ENCODE measurements at regions not wholly inside any gene's neighbourhood (a gene's known extent, or its start where the extent isn't known, plus 50 kb on each side); places are given as distances from the start of the nearest gene placed in this dataset.
A peak's percentile ranks its signal among the peaks of the same experiment; 100 is the strongest.

DNA sequence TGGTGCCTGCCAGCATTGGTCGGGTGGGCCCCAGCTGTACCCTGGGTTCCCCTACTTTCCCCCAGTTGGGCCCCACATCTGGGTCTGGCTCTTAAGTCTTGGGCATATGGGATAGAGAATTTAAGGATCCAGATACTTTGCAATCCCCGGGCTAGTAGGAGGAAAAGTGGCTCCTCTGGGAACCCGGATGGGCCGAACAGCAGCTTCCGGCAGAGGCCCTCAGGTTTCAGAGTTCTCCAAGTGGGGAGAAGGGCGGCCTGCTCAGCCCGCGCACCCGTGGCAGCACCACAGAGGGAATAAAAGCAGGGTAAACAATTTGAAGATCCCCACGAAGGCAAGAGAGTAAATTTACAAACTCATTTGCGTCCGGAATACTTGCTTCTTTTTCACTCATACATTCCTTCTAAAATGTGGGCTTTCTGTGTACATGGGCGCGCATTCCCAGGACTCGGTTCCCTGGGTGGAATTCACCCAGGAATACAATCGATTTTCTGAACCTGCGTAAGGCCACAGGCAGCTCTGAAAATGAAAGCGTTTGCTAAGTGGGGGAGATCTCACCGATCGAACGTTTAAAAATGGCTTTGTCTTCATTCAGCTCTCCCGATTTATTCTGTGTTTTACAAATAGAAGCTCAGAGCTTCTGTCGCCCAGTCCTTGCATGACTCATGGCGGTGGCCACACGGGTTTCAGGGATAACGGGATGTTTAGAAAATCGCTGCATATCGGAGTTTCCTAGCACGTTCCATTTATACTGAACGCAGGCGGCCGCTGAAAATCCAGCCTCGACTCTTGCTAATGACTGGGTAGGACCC lies 74.0 kb upstream of the POLG start:
- peak overlapping the region; percentile 91 for H3K27ac ChIP-seq (ENCODE audit: low read depth, low read length)
- no peaks in the 10 kb centered on the region for H3K9me3 ChIP-seq (ENCODE audit: control insufficient read depth, insufficient read depth, low read length)
- H3K4me3 ChIP-seq (ENCODE audit: low read depth, low read length): peak overlapping the region; percentile 27
- H3K4me1 ChIP-seq (ENCODE audit: control insufficient read depth, insufficient read depth, low read length): peaks cover 96% of the 10 kb centered on the region
- peaks cover 32% of the 10 kb centered on the region for H3K36me3 ChIP-seq (ENCODE audit: control insufficient read depth, insufficient read depth, low read length)
- DNase-seq (ENCODE audit: low read depth in 4 of 6, low spot score in 6 of 6): peak in 2 of 6 donors; percentile 80
- WGBS (ENCODE audit: insufficient coverage): 5% methylated on average over 24 of the region's 33 CpGs
- peaks cover 69% of the 10 kb centered on the region for H3K27me3 ChIP-seq (ENCODE audit: control insufficient read depth, insufficient read depth, low read length)

DNA sequence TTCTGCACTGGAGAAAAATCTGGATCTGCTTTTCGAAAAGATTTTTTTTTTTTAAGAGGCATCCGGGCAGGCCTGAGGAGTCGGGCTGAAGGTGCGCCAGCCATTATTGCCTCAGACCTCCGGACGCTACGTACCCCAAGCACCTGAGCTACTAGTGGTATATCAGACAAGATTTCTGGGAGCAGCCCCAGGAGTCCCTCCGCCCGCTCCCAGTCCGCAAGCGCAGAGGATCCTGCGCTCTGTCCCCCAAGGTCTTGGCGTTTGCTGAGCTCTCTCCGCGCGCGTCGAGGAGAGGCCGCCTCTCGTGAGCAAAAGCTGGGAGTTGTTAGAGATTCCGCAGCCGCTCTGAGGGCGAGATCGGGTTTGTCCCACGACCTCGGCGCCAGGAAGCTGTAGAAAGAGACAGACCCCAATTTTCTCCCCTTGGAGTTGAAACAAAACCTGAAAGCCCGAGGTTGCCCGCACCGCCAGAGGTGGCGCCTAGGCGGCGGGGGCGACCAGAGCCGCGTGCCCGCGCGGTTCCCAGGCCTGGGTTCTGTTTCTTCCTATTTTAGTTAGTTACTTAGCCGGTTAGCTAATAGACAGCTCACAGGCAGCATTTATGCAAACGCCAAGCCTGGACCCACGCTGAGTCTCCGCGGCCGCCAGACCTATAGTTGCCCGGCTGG lies 72.5 kb upstream of the POLG start:
- H3K4me1 ChIP-seq (ENCODE audit: control insufficient read depth, insufficient read depth, low read length): peaks cover 84% of the 10 kb centered on the region
- WGBS (ENCODE audit: insufficient coverage): 5% methylated on average over 38 of the region's 46 CpGs

DNA sequence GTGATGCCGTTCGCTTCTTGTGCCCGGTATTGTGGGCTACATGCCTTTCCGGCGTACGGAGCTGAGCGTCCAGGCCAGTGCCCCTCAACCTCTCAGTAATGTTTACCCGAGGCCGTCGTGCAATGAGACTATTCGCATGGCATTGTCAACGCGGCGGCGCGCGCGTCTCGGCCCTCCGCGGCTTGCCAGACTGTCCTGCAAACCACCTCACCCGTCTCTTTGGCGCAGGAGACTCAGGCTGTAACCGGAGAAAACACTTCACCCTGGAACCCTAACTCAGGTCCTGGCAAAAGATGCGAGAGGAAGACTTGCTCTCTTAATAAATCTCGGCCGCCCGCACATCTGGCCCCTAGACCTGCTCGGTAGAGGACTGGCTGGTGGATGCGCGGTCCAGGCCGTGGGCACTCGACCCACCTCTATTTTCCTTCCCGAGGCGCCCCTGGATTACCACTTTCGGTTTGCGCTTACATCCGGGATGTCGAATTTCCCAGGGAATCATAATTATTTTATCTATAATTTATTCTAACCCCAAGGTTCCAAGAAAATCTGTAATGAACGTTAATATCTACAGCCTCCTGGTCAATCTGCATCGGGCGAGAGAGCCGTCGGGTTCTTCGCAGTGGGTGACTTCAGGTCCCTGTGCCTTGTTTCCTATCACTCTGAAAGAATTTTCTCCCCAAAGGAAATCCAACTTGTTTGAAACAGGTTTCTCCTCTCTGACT lies 71.8 kb upstream of the POLG start:
- Histone ChIP-seq H3K27ac (ENCODE audit: low read depth, low read length) (peak overlapping the region; percentile 91), H3K36me3 (ENCODE audit: control insufficient read depth, insufficient read depth, low read length) (peaks cover 28% of the 10 kb centered on the region), H3K27me3 (ENCODE audit: control insufficient read depth, insufficient read depth, low read length) (peaks cover 69% of the 10 kb centered on the region), H3K9me3 (ENCODE audit: control insufficient read depth, insufficient read depth, low read length) (no peaks in the 10 kb centered on the region), H3K4me1 (ENCODE audit: control insufficient read depth, insufficient read depth, low read length) (peaks cover 82% of the 10 kb centered on the region), H3K4me3 (ENCODE audit: low read depth, low read length) (peak overlapping the region; percentile 26)
- WGBS (ENCODE audit: insufficient coverage): 8% methylated on average over 41 of the region's 45 CpGs
- peak in 2 of 6 donors; percentile 73 to 79 for DNase-seq (ENCODE audit: low read depth in 4 of 6, low spot score in 6 of 6)

More for the DNA sequence above, 72.5 kb upstream of the POLG start:
- H3K4me3 ChIP-seq (ENCODE audit: low read depth, low read length): peak overlapping the region; percentile 16
- peaks cover 32% of the 10 kb centered on the region for H3K36me3 ChIP-seq (ENCODE audit: control insufficient read depth, insufficient read depth, low read length)
- DNase-seq (ENCODE audit: low read depth in 4 of 6, low spot score in 6 of 6): peak in 1 of 6 donors; percentile 82
- peaks cover 71% of the 10 kb centered on the region for H3K27me3 ChIP-seq (ENCODE audit: control insufficient read depth, insufficient read depth, low read length)
- H3K9me3 ChIP-seq (ENCODE audit: control insufficient read depth, insufficient read depth, low read length): no peaks in the 10 kb centered on the region
- peak overlapping the region; percentile 91 for H3K27ac ChIP-seq (ENCODE audit: low read depth, low read length)

DNA sequence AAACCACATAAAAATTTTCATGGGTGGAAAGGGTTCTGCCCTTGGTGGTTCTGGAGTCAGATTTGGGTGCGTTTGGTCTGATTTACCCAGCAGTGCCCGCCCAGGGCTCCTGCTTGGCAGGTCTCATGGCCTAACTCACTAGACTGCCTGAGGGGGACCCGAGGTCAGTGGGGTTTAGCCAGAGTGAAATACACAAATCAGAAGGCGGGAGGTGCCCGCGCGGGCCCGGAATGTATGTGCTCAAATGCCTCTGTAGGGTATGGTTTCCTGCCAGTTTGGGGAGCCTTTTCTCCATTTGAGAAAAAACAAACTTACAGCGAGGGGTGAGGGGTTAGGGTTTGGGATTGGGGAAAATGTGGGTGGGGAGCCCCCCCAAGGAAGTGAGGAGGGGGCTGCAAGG lies 70.9 kb upstream of the POLG start:
- 34% methylated on average over 7 of the region's 9 CpGs for WGBS (ENCODE audit: insufficient coverage)
- Histone ChIP-seq H3K9me3 (ENCODE audit: control insufficient read depth, insufficient read depth, low read length) (no peaks in the 10 kb centered on the region), H3K27me3 (ENCODE audit: control insufficient read depth, insufficient read depth, low read length) (peaks cover 63% of the 10 kb centered on the region), H3K4me1 (ENCODE audit: control insufficient read depth, insufficient read depth, low read length) (peaks cover 81% of the 10 kb centered on the region), H3K4me3 (ENCODE audit: low read depth, low read length) (no peak overlapping the region), H3K27ac (ENCODE audit: low read depth, low read length) (peak overlapping the region; percentile 91), H3K36me3 (ENCODE audit: control insufficient read depth, insufficient read depth, low read length) (peaks cover 23% of the 10 kb centered on the region)
- peak in 1 of 6 donors; percentile 59 for DNase-seq (ENCODE audit: low read depth in 4 of 6, low spot score in 6 of 6)

DNA sequence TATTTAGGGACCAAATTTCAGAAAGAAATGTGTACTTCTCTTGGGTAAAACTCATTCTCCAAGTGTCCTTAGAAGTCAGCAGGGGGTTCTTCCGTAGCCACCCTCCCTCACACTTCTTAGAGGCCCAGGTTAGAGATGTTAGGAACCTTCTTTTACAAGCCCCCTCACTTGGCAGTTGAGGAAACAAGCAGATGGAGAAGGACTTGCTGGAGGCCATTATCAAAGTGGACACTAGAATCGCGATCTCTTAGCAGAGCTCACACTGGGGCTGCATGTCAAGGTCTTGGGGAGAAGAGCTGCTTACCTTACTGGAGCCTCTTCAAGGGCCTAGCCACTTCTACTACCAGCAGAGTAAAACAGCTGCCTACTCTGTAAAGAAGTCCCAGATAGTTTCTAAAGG lies 69.4 kb upstream of the POLG start:
- H3K27me3 ChIP-seq (ENCODE audit: control insufficient read depth, insufficient read depth, low read length): peaks cover 60% of the 10 kb centered on the region
- peaks cover 80% of the 10 kb centered on the region for H3K4me1 ChIP-seq (ENCODE audit: control insufficient read depth, insufficient read depth, low read length)
- H3K4me3 ChIP-seq (ENCODE audit: low read depth, low read length): no peak overlapping the region
- H3K9me3 ChIP-seq (ENCODE audit: control insufficient read depth, insufficient read depth, low read length): no peaks in the 10 kb centered on the region
- DNase-seq (ENCODE audit: low read depth in 4 of 6, low spot score in 6 of 6): no peak
- peak overlapping the region; percentile 61 for H3K27ac ChIP-seq (ENCODE audit: low read depth, low read length)
- WGBS (ENCODE audit: insufficient coverage): 36% methylated on average over 2 of the region's 3 CpGs
- peaks cover 15% of the 10 kb centered on the region for H3K36me3 ChIP-seq (ENCODE audit: control insufficient read depth, insufficient read depth, low read length)

- H3K4me1 ChIP-seq (ENCODE audit: control insufficient read depth, insufficient read depth, low read length): peaks cover 80% of the 10 kb centered on the region
- peak overlapping the region; percentile 94 for H3K27ac ChIP-seq (ENCODE audit: low read depth, low read length)
These were observed 67.8 kb upstream of the POLG start for GRCh38 chr15:89402518-89402805.

DNA sequence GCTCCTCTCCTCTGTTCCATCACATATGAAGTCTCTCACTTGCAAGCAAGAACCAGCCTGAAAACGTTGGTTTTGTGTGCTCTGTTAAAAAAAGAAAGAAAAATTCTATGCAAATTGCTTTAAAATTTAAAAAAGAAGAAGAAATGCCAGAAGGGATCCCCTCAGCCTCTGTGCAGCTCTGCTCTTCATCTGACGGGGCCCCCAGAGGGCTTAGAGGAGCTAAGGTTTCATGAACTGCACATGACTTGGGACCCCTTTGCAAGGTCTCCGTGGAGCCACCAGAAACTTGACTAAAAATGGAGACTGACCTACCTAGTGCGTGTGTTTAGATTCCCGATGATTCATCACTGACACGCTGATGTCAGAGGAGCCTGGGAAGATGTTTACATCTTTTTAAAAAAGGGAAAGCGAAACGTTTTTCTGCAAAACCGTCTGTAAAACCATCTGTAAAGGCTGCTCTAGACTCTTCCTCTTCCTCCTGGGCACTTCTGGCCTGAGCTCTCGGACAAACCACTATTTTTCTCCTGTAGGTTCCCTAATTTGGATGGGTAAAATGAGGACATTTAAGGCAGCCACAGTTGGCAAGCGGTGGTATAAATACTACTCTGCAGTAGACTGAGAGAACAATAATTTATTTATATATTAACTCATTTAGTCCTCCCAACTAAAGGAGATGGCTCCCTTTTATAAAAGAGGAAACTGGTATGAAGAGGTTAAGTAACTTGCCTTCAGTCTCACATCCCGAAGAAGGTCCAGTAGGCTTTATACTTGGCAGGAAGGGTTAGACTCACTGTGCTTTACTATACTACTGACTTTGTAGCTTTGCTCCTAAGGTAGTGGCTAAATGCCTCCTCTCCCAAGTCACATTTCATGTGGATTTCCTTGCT lies 67.2 kb upstream of the POLG start:
- Histone ChIP-seq H3K4me1 (ENCODE audit: control insufficient read depth, insufficient read depth, low read length) (peaks cover 80% of the 10 kb centered on the region), H3K27ac (ENCODE audit: low read depth, low read length) (peak overlapping the region; percentile 94), H3K4me3 (ENCODE audit: low read depth, low read length) (peak overlapping the region; percentile 57)

More at GRCh38 chr15:89402518-89402805, 67.8 kb upstream of the POLG start:
- WGBS (ENCODE audit: insufficient coverage): no CpG with 5 or more reads among the region's 1 CpG
- Histone ChIP-seq H3K9me3 (ENCODE audit: control insufficient read depth, insufficient read depth, low read length) (no peaks in the 10 kb centered on the region), H3K27me3 (ENCODE audit: control insufficient read depth, insufficient read depth, low read length) (peaks cover 51% of the 10 kb centered on the region), H3K36me3 (ENCODE audit: control insufficient read depth, insufficient read depth, low read length) (peaks cover 21% of the 10 kb centered on the region), H3K4me3 (ENCODE audit: low read depth, low read length) (no peak overlapping the region)
- DNase-seq (ENCODE audit: low read depth in 4 of 6, low spot score in 6 of 6): no peak

GRCh38 chr15:89400782-89401545 lies 66.3 kb upstream of the POLG start:
- peak overlapping the region; percentile 57 for H3K4me3 ChIP-seq (ENCODE audit: low read depth, low read length)
- peaks cover 40% of the 10 kb centered on the region for H3K27me3 ChIP-seq (ENCODE audit: control insufficient read depth, insufficient read depth, low read length)
- peak in 2 of 6 donors; percentile 61 to 67 for DNase-seq (ENCODE audit: low read depth in 4 of 6, low spot score in 6 of 6)
- H3K4me1 ChIP-seq (ENCODE audit: control insufficient read depth, insufficient read depth, low read length): peaks cover 76% of the 10 kb centered on the region
- peak overlapping the region; percentile 94 for H3K27ac ChIP-seq (ENCODE audit: low read depth, low read length)
- H3K9me3 ChIP-seq (ENCODE audit: control insufficient read depth, insufficient read depth, low read length): no peaks in the 10 kb centered on the region
- H3K36me3 ChIP-seq (ENCODE audit: control insufficient read depth, insufficient read depth, low read length): peaks cover 18% of the 10 kb centered on the region
- WGBS (ENCODE audit: insufficient coverage): 21% methylated on average over 4 of the region's 7 CpGs

More for the DNA sequence above, 67.2 kb upstream of the POLG start:
- 13% methylated on average over 7 of the region's 12 CpGs for WGBS (ENCODE audit: insufficient coverage)
- H3K27me3 ChIP-seq (ENCODE audit: control insufficient read depth, insufficient read depth, low read length): peaks cover 46% of the 10 kb centered on the region
- DNase-seq (ENCODE audit: low read depth in 4 of 6, low spot score in 6 of 6): peak in 2 of 6 donors; percentile 62 to 68
- H3K36me3 ChIP-seq (ENCODE audit: control insufficient read depth, insufficient read depth, low read length): peaks cover 21% of the 10 kb centered on the region
- no peaks in the 10 kb centered on the region for H3K9me3 ChIP-seq (ENCODE audit: control insufficient read depth, insufficient read depth, low read length)
